HG03025 (cell line): ENCODE measurements at regions not wholly inside any gene's neighbourhood (a gene's known extent, or its start where the extent isn't known, plus 50 kb on each side); places are given as distances from the start of the nearest gene placed in this dataset.
"Not testable (repeated sequence)": the region's sequence is repeated elsewhere in the genome, so short reads cannot be mapped to it uniquely, and the experiment has no call there.

Experiments used
- ATAC-seq: cut with Tn5 transposase; IDR thresholded peaks from one replicate; pipeline ENCODE4 v1.9.1; 2021; ENCODE audit warnings: mild to moderate bottlenecking, moderate library complexity; ENCODE audit not compliant: unreplicated experiment, low FRiP score

GRCh38 chr6:85792254-85792653, 149.6 kb upstream of the SYNCRIP start:
- ATAC-seq, result no peak

GRCh38 chr6:85775883-85776282, 133.2 kb upstream of the SYNCRIP start:
- ATAC-seq, result no peak

GRCh38 chr6:85772641-85773040, 130.0 kb upstream of the SYNCRIP start:
- no peak for ATAC-seq

- ATAC-seq, result no peak
Observed at GRCh38 chr6:85771925-85772430, 129.3 kb upstream of the SYNCRIP start.

DNA sequence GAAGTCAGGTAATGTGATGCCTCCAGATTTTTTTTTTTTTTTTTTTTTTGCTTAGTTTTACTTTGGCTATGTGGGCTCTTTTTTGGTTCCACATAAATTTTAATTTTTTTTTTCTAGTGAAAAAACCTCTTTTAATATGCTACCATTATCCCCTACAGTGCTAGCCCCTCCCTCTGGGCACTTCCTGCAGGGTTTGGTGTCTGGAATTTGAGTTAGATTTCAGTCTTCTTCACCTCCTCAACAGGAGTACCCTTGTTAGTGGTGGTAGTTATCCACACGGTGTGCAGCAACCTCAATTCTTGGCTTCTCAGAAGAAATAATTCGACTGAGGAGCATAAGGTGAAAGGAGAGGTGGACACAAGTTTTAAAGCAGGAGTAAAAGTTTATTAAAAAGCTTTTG, 128.8 kb upstream of the SYNCRIP start:
- no peak for ATAC-seq

- ATAC-seq, result no peak
Observed at GRCh38 chr6:85764844-85765243, 122.2 kb upstream of the SYNCRIP start.

DNA sequence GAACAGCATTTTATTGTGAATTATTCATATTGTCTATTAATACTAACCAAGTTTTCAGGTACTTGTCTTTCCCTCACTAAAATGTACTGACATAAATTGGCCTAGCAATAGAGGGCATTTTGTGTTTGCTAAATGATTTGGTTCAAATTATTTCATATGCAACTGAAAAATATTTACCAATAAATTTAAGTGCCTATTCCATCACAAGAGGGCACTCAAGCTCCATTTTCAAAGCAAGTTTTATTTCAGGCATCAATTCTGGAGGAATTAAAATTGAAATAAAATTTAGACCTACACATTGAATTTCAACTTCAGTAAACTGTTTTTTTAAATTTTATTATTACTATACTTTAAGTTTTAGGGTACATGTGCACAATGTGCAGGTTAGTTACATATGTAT, 114.3 kb upstream of the SYNCRIP start:
- no peak for ATAC-seq

GRCh38 chr6:85754894-85755293, 112.2 kb upstream of the SYNCRIP start:
- ATAC-seq, result no peak

DNA sequence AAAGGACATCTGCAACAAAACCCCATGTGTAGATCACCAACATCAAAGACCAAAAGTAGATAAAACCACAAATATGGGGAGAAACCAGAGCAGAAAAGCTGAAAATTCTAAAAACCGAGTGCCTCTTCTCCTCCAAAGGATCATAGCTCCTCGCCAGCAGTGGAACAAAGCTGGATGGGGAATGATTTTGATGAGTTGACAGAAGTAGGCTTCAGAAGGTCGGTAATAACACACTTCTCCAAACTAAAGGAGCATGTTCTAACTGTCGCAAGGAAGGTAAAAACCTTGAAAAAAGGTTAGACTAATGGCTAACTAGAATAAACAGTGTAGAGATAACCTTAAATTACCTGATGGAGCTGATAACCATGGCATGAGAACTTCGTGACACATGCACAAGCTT, 109.9 kb upstream of the SYNCRIP start:
- no peak for ATAC-seq

DNA sequence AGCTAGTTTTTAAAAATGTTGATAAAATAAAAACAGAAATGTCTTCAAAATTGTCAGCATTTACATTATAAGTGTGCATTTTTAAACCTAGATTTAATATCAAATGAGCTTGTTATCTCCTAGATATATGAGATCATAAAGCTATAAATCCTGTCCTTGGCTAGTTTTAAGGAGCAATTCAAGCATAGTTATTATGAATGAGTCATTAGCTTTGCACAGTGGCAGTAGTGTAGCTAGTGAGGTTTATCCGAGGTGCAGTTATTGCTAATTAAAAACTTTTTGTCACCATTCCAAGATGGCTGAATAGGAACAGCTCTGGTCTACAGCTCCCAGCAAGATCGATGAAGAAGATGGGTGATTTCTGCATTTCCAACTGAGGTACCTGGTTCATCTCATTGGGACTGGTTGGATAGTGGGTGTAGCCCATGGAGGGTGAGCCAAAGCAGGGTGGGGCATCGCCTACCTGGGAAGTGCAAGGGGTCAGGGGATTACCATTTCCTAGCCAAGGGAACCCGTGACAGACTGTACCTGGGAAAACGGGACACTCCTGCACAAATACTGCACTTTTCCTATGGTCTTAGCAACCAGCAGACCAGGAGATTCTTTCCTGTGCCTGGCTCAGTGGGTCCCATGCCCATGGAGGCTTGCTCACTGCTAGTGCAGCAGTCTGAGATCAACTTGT, 108.8 kb upstream of the SYNCRIP start:
- ATAC-seq, result no peak

- not testable (repeated sequence) for ATAC-seq
Observed at GRCh38 chr6:85750146-85750545, 107.5 kb upstream of the SYNCRIP start.

- ATAC-seq, result no peak
Observed at GRCh38 chr6:85749236-85749635, 106.5 kb upstream of the SYNCRIP start.

DNA sequence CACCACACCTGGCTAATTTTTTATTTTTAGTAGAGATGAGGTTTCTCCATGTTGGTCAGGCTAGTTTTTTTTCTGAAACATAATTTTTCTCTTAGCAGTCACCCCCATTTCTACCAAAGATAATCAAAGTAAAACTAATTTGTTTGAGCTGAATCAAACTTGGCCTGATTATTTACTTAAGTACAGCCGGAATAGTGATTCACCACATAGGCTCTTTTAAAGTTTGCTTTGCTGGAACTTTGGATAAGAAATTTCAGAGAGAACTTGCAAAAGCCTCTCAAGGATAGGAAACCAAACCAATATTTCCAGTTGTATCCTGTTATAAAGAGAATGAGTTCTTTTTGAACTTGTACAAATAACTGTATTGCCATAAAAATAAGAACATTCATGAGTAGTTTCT, 105.0 kb upstream of the SYNCRIP start:
- ATAC-seq, result no peak

GRCh38 chr6:85747093-85747492, 104.4 kb upstream of the SYNCRIP start:
- ATAC-seq, result no peak

DNA sequence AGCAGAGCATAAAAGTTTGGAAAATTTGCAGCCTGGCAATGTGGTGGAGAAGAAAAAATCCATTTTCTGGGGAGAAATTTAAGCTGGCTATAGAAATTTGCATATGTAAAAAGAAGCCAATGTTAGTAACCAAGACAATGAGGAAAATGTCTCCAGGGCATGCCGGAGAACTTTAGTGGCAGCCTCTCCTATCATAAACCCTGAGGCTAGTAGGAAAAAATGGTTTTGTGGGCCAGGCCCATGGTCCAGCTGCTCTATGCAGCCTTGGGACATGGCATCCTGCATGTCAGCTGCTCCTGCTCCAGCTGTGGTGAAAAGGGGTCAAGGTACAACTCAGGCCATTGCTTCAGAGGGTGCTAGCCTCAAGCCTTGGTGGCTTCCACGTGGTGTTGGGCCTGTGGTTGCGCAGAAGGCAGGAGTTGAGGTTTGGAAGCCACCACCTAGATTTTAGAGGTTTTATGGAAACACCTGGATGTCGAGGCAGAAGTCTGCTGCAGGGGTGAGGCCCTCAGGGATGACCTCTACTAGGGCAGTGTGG, 101.8 kb upstream of the SYNCRIP start:
- ATAC-seq, result no peak

GRCh38 chr6:85726206-85726605, 83.5 kb upstream of the SYNCRIP start:
- ATAC-seq, result no peak

- no peak for ATAC-seq
Observed at GRCh38 chr6:85715797-85716196, 73.1 kb upstream of the SYNCRIP start.

DNA sequence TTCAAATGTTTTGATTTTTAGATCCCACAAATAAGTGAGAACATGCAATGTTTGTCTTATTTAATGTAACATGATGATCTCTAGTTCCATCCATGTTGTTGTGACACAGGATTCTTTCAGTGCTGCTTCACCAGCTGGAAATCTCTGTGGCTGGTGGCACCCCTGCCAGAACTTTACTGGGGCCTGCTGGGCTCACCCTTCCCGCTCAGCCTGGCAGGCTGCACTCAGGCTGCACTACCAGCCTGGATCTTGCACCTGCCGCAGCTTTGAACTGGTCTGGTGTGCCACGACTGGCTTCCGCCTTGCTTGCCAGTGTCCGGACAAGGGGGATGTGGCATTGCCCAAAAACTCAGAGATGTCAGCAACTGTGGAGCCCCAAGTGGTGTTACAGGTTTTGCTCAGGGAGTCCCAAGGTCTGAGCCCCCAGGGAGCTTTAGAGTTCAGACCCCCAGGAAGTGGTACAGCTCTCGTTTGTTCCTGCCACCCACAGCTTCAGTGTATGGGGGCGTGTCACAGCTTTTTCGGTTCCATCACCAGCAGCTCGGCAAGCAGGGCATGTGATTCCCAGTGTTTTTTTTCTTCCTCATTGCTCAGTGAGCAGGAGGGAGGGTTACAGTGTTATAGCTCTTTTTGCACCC, 72.3 kb upstream of the SYNCRIP start:
- ATAC-seq, result no peak

GRCh38 chr6:85712346-85712745, 69.7 kb upstream of the SYNCRIP start:
- no peak for ATAC-seq

DNA sequence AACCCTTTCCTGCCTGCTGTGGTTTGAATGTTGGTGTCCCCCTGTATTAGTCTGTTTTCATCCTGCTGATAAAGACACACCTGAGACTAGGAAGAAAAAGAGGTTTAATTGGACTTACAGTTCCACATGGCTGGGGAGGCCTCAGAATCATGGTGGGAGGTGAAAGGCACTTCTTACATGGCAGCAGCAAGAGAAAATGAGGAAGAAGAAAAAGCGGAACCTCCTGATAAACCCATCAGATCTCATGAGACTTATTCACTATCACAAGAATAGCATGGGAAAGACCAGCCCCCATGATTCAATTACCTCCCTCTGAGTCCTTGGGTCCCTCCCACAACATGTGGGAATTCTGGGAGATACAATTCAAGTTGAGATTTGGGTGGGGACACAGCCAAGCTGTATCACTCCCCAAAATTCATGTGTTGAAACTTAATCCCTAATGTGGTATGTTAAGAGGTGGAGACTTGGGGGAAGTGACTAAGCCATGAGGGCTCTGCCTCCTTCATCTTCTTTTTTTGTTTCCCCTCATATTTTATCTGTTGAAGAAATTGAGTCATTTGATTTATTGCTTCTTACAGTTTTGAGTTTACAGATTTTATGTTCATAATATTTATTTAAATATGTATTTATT, 64.9 kb upstream of the SYNCRIP start:
- ATAC-seq, result not testable (repeated sequence)

GRCh38 chr6:85706272-85706671, 63.6 kb upstream of the SYNCRIP start:
- ATAC-seq, result no peak
